SK-N-SH (cell line): ENCODE measurements at regions not wholly inside any gene's neighbourhood (a gene's known extent, or its start where the extent isn't known, plus 50 kb on each side); places are given as distances from the start of the nearest gene placed in this dataset.

Experiments used
- CTCF ChIA-PET: fragments of 300-600, 350-600 bp; formaldehyde crosslinking; extraction: SDS; loops from one replicate; lab custom pipeline; 2021; lab: Yijun Ruan, JAX
- POLR2A ChIA-PET: fragments of 350-600 bp; sonication (Branson Sonifier 250); formaldehyde crosslinking; extraction: SDS; loops from one replicate; lab custom pipeline; 2020; ENCODE audit warnings: antibody characterized with exemption, inconsistent platforms; lab: Yijun Ruan, JAX
- DNase-seq: peaks from one replicate; pipeline ENCODE4 v3.0.0; 2012
- H2AFZ ChIP-seq: fragments of 200-600 bp; sonication (generic); 2 replicates; pipeline ENCODE4 v1.8.1; 2016; ENCODE audit warnings: antibody characterized with exemption, mild to moderate bottlenecking, low read depth
- H3F3A ChIP-seq: fragments of 200-600 bp; sonication (generic); replicated peaks from 2 replicates; pipeline ENCODE3; 2016; ENCODE audit warnings: antibody characterized with exemption, mild to moderate bottlenecking; ENCODE audit not compliant: insufficient read depth
- H3K27ac ChIP-seq, 2 experiments: fragments of 200-500 bp in 1 of 2; fragments of 200-600 bp in 1 of 2; sonication (Bioruptor generic) in 1 of 2; sonication (generic), shearing (Covaris generic) in 1 of 2; 2 replicates each; pipeline versions ENCODE4 v1.5.1 to v1.6.1; 2014 to 2016; ENCODE audit warnings: low read depth in 2 of 2, inconsistent platforms in 1 of 2, low read length in 1 of 2, mild to moderate bottlenecking in 1 of 2, mixed read lengths in 1 of 2
- H3K27me3 ChIP-seq: fragments of 200-600 bp; sonication (generic), shearing (Covaris generic); 2 replicates; pipeline ENCODE4 v1.6.1; 2016; ENCODE audit warnings: mixed run types; ENCODE audit not compliant: insufficient read depth
- H3K36me3 ChIP-seq, 2 experiments: fragments of 200-500 bp in 1 of 2; fragments of 200-600 bp in 1 of 2; sonication (Bioruptor generic) in 1 of 2; sonication (generic) in 1 of 2; replicated peaks in 1 of 2; 2 replicates each; pipeline versions ENCODE3 to v1.5.1; 2014 to 2016; ENCODE audit warnings: low read length in 1 of 2, mild to moderate bottlenecking in 1 of 2; ENCODE audit not compliant: insufficient read depth in 2 of 2, control insufficient read depth in 1 of 2
- H3K4me1 ChIP-seq, 2 experiments: fragments of 200-500 bp in 1 of 2; fragments of 200-600 bp in 1 of 2; sonication (Bioruptor generic) in 1 of 2; sonication (generic), shearing (Covaris generic) in 1 of 2; 2 replicates each; pipeline versions ENCODE4 v1.5.1 to v1.6.1; 2014 to 2016; ENCODE audit warnings: low read depth in 1 of 2, low read length in 1 of 2, mixed run types in 1 of 2; ENCODE audit not compliant: insufficient read depth in 2 of 2, control insufficient read depth in 1 of 2
- H3K4me2 ChIP-seq: fragments of 200-600 bp; sonication (generic), shearing (Covaris generic); 2 replicates; pipeline ENCODE4 v1.6.1; 2017; ENCODE audit warnings: mixed run types
- H3K4me3 ChIP-seq, 2 experiments: fragments of 200-500 bp in 1 of 2; fragments of 200-600 bp in 1 of 2; sonication (Bioruptor generic) in 1 of 2; sonication (generic), shearing (Covaris generic) in 1 of 2; 2 replicates each; pipeline versions ENCODE4 v1.5.1 to v1.8.1; 2014 to 2016; ENCODE audit warnings: low read depth in 2 of 2, inconsistent platforms in 1 of 2, low read length in 1 of 2, mild to moderate bottlenecking in 1 of 2, mixed read lengths in 1 of 2, moderate library complexity in 1 of 2
- H3K79me2 ChIP-seq: fragments of 200-600 bp; sonication (generic); 2 replicates; pipeline ENCODE4 v1.8.1; 2017; ENCODE audit warnings: mild to moderate bottlenecking; ENCODE audit not compliant: insufficient read depth
- H3K9ac ChIP-seq: fragments of 200-600 bp; sonication (generic); 2 replicates; pipeline ENCODE4 v1.6.1; 2017; ENCODE audit warnings: mixed run types
- H3K9me2 ChIP-seq: fragments of 200-600 bp; sonication (generic); 2 replicates; pipeline ENCODE4 v1.6.1; 2017; ENCODE audit warnings: mixed run types
- H3K9me3 ChIP-seq: fragments of 200-600 bp; sonication (generic); 2 replicates; pipeline ENCODE4 v1.6.1; 2017; ENCODE audit warnings: mixed run types, mild to moderate bottlenecking, moderate library complexity
- H4K20me1 ChIP-seq: fragments of 200-600 bp; sonication (generic); 2 replicates; pipeline ENCODE4 v1.6.1; 2017; ENCODE audit warnings: mild to moderate bottlenecking, mixed run types; ENCODE audit not compliant: insufficient read depth
- CTCF ChIP-seq: fragments of 200-600 bp; sonication (generic); IDR thresholded peaks from 2 replicates; pipeline ENCODE4 v1.6.1; 2017; ENCODE audit warnings: antibody characterized with exemption, mild to moderate bottlenecking, moderate library complexity
- ELF1 ChIP-seq: IDR thresholded peaks from 2 replicates; pipeline ENCODE4 v1.4.0; 2012
- EP300 ChIP-seq, 2 experiments: IDR thresholded peaks; 2 replicates each; pipeline versions ENCODE4 v1.4.0 to v1.6.1; 2012; ENCODE audit warnings: borderline replicate concordance in 1 of 2, low read depth in 1 of 2, low read length in 1 of 2
- FOXJ3 ChIP-seq: sonication (generic); formaldehyde crosslinking; IDR thresholded peaks from 2 replicates; pipeline ENCODE4 v1.5.1; 2020; ENCODE audit warnings: mild to moderate bottlenecking, missing genetic modification reagents
- GABPA ChIP-seq: IDR thresholded peaks from 2 replicates; pipeline ENCODE4 v1.4.0; 2012; ENCODE audit warnings: low read depth, mild to moderate bottlenecking
- GATA2 ChIP-seq: sonication (generic); formaldehyde crosslinking; IDR thresholded peaks from 2 replicates; pipeline ENCODE4 v1.5.0; 2020; ENCODE audit warnings: mild to moderate bottlenecking, missing genetic modification reagents
- MAX ChIP-seq: IDR thresholded peaks from 2 replicates; pipeline ENCODE4 v1.4.0; 2012; ENCODE audit warnings: low read depth
- MEF2A ChIP-seq: IDR thresholded peaks from 2 replicates; pipeline ENCODE4 v1.4.0; 2012; ENCODE audit warnings: low read depth, borderline replicate concordance
- PBX3 ChIP-seq: IDR thresholded peaks from 2 replicates; pipeline ENCODE4; 2012
- POLR2AphosphoS5 ChIP-seq: IDR thresholded peaks from 2 replicates; pipeline ENCODE4 v1.6.1; 2012; ENCODE audit warnings: low read depth, low read length
- RCOR1 ChIP-seq: fragments of 150-350 bp; IDR thresholded peaks from 2 replicates; pipeline ENCODE4 v1.6.1; 2017; ENCODE audit warnings: antibody characterized with exemption, low read length
- TCF12 ChIP-seq: IDR thresholded peaks from 2 replicates; pipeline ENCODE4 v1.4.0; 2012
- YY1 ChIP-seq: IDR thresholded peaks from 2 replicates; pipeline ENCODE4 v1.4.0; 2012; ENCODE audit warnings: low read depth, mild to moderate bottlenecking
- ZBTB33 ChIP-seq: IDR thresholded peaks from 2 replicates; pipeline ENCODE4 v1.4.0; 2012; ENCODE audit warnings: low read depth, borderline replicate concordance
- WGBS: methylation state at CpG from one replicate; pipeline ENCODE4 v1.1.6; 2017; ENCODE audit warnings: low lambda C conversion rate; 5-methylcytosine and 5-hydroxymethylcytosine counted together

- TF ChIP-seq PBX3 = no peak
Observed at GRCh38 chr1:90371448-90371813, 345.7 kb downstream of the BARHL2 start (continued).

- Histone ChIP-seq H4K20me1 (no peaks in the 10 kb centered on the region), H3K9me2 (no peaks in the 10 kb centered on the region), H3K4me2 (no peak overlapping the region), H3K4me1 (no peaks in the 10 kb centered on the region; a peak in 2 of 4 replicates), H3K27me3 (no peaks in the 10 kb centered on the region), H3K79me2 (no peaks in the 10 kb centered on the region), H3K36me3 (no peaks in the 10 kb centered on the region), H3K9ac (no peak overlapping the region), H3F3A (no peaks in the 10 kb centered on the region), H3K4me3 (no peak overlapping the region), H2AFZ (no peak overlapping the region), H3K9me3 (no peaks in the 10 kb centered on the region), H3K27ac (no peak overlapping the region; a peak in 1 of 4 replicates)
- DNase-seq = no peak
- TF ChIP-seq MEF2A = no peak
- no peak for TF ChIP-seq EP300 (IDR thresholded peaks at IDR 0.05; ENCODE audit: borderline replicate concordance in 1 of 2, low read depth in 1 of 2, low read length in 1 of 2)
- TF ChIP-seq CTCF = no peak
- TF ChIP-seq POLR2AphosphoS5 = no peak
- TF ChIP-seq ELF1 = no peak
- no peak for TF ChIP-seq RCOR1
- no peak for TF ChIP-seq FOXJ3
- TF ChIP-seq ZBTB33 = no peak
- TF ChIP-seq TCF12 = no peak
- no peak for TF ChIP-seq MAX
- TF ChIP-seq GATA2 (CRISPR knock-in tag) = no peak
- TF ChIP-seq PBX3 = no peak
- TF ChIP-seq YY1 = no peak
- TF ChIP-seq GABPA = no peak
- POLR2A ChIA-PET = no interaction called here
- CTCF ChIA-PET = no interaction called here
- 40% methylated on average over 4 of the region's 4 CpGs for WGBS
Observed at GRCh38 chr1:90370686-90371447, 346.2 kb downstream of the BARHL2 start.
